Left lung (tissue), 4 donors: ENCODE measurements at regions not wholly inside any gene's neighbourhood (a gene's known extent, or its start where the extent isn't known, plus 50 kb on each side); places are given as distances from the start of the nearest gene placed in this dataset.
A peak's percentile ranks its signal among the peaks of the same experiment; 100 is the strongest.

ENCODE experiments used
- ATAC-seq: fragments of 200-7000 bp; cut with Tn5 transposase; one replicate; pipeline ENCODE4 v1.9.1; 2020; ENCODE audit warnings: moderate library complexity
- DNase-seq, 4 donors: peaks; one replicate each; pipeline ENCODE4 v3.0.0-alpha.2; 2013 to 2020
- H3K27ac ChIP-seq, 2 donors: fragments of 200-600 bp; sonication (generic) in 1 of 2; one replicate each; pipeline versions ENCODE4 v1.5.0 to v1.8.0; 2020 to 2021
- H3K27me3 ChIP-seq, 2 donors: fragments of 200-600 bp; sonication (generic) in 1 of 2; one replicate each; pipeline versions ENCODE4 v1.5.0 to v1.8.0; 2020 to 2021
- H3K36me3 ChIP-seq, 2 donors: fragments of 200-600 bp; sonication (generic) in 1 of 2; one replicate each; pipeline versions ENCODE4 v1.5.0 to v1.8.0; 2020 to 2021
- H3K4me1 ChIP-seq, 2 donors: fragments of 200-600 bp; one replicate each; pipeline ENCODE4 v1.8.0; 2021
- H3K4me3 ChIP-seq, 2 donors: fragments of 200-600 bp; sonication (generic) in 1 of 2; one replicate each; pipeline versions ENCODE4 v1.5.0 to v1.8.0; 2020 to 2021; ENCODE audit warnings: mild to moderate bottlenecking in 1 of 2
- H3K9me3 ChIP-seq, 2 donors: fragments of 200-600 bp; sonication (generic) in 1 of 2; one replicate each; pipeline versions ENCODE4 v1.5.0 to v1.8.0; 2020 to 2021
- CTCF ChIP-seq, 2 donors: fragments of 200-600 bp; sonication (generic) in 1 of 2; IDR thresholded peaks; one replicate each; pipeline versions ENCODE4 v1.5.0 to v1.8.0; 2021; ENCODE audit warnings: antibody characterized with exemption in 2 of 2
- intact Hi-C, 2 donors: fragments of 100-400 bp; cut with DNase I; formaldehyde crosslinking; loops; one replicate each; pipeline versions ENCODE4 v1.11.2 to v1.14.2; 2022
- donor health status: DM: no; HTN: yes; CAD: no.
- donor health status: DM: no; HTN: no; CAD: no.

DNA sequence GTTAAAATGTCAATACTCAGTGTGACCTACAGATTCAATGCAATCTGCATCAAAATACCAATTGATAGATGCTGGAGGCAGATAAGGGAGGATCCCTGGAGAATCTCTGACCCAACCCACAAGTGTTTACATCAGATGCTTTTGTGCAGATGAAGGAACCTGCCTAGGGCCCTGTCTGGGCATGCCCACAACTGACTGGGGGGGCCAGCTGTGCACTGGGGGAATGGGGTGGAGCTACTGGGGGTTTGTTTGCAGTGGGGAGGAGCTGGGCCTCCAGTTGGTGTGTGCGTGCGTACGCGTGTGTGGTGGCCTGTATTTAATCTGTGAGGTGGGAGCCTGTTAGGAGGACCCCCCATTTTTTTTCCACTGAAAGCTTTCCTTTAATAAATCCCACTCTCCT, 244.9 kb downstream of the TRIM36 start:
- H3K9me3 ChIP-seq: no peaks in the 10 kb centered on the region
- TF ChIP-seq CTCF (IDR thresholded peaks at IDR 0.05): no peak
- DNase-seq (peak in 1 of 4 donors; percentile 22), ATAC-seq (no peak)
- no peaks in the 10 kb centered on the region for H3K4me1 ChIP-seq
- no peaks in the 10 kb centered on the region for H3K36me3 ChIP-seq
- intact Hi-C loops: no loop called here
- no peaks in the 10 kb centered on the region for H3K27me3 ChIP-seq
- H3K4me3 ChIP-seq: no peak overlapping the region
- H3K27ac ChIP-seq: no peak overlapping the region

GRCh38 chr5:114912189-114912920, 257.4 kb downstream of the TRIM36 start:
- intact Hi-C loops: no loop called here
- ATAC-seq: no peak
- Histone ChIP-seq H3K27ac (no peak overlapping the region), H3K9me3 (peaks cover 0 to 31% of the 10 kb centered on the region in 2 donors), H3K27me3 (no peaks in the 10 kb centered on the region), H3K36me3 (no peaks in the 10 kb centered on the region), H3K4me3 (no peak overlapping the region), H3K4me1 (no peaks in the 10 kb centered on the region)
- no peak for TF ChIP-seq CTCF (IDR thresholded peaks at IDR 0.05)
- no peak for DNase-seq

GRCh38 chr5:114910727-114911126, 259.0 kb downstream of the TRIM36 start:
- no peak for ATAC-seq
- Histone ChIP-seq H3K36me3 (no peaks in the 10 kb centered on the region), H3K4me3 (no peak overlapping the region), H3K27me3 (no peaks in the 10 kb centered on the region), H3K4me1 (no peaks in the 10 kb centered on the region), H3K27ac (no peak overlapping the region), H3K9me3 (peaks cover 0 to 33% of the 10 kb centered on the region in 2 donors)
- intact Hi-C loops: no loop called here
- no peak for DNase-seq
- TF ChIP-seq CTCF (IDR thresholded peaks at IDR 0.05): no peak

DNA sequence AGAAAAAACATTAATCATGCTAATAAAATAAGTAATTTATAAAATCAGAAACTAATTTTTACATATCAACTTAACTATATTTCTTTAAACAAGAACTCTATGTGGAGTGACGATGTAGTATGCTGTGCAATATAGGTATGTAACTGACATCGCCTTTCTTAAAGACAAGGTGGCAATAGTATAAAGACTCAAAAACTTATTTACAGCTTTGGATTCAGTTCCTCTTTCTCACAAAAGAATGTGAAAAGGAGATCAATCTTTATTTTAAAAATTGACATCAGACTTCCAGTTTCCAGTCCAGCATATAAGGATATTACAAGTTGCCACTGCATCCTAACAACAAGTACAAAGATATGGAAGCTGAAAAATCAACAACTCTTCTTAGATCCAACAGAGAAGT, 260.3 kb downstream of the TRIM36 start:
- ATAC-seq (no peak), DNase-seq (no peak)
- H3K9me3 ChIP-seq: peaks cover 0 to 30% of the 10 kb centered on the region in 2 donors
- intact Hi-C loops: no loop called here
- H3K36me3 ChIP-seq: no peaks in the 10 kb centered on the region
- TF ChIP-seq CTCF (IDR thresholded peaks at IDR 0.05): no peak
- H3K27ac ChIP-seq: no peak overlapping the region
- H3K4me3 ChIP-seq: no peak overlapping the region
- H3K27me3 ChIP-seq: no peaks in the 10 kb centered on the region
- H3K4me1 ChIP-seq: no peaks in the 10 kb centered on the region

DNA sequence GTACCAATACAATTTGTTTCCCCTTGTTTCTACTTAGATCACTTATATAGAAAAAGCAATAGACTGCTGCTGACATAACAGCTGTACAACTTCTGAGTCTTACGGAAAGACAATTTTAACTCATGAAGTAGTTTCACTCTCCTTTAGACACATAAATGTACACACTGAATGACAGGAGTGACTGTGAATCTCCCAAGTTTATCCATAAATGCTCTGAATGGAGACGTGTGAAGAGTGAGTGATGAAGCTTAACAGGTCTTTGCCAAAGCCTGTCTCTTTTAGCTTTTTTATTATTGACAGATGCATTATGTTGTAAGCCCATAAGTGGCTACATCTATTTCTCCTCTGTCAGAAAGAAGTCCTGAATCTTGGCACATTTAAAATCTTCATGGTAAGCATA, 265.9 kb downstream of the TRIM36 start:
- no peak for DNase-seq
- TF ChIP-seq CTCF (IDR thresholded peaks at IDR 0.05): no peak
- Histone ChIP-seq H3K36me3 (no peaks in the 10 kb centered on the region), H3K4me1 (no peaks in the 10 kb centered on the region), H3K4me3 (no peak overlapping the region), H3K27me3 (no peaks in the 10 kb centered on the region), H3K9me3 (peaks cover 0 to 7% of the 10 kb centered on the region in 2 donors), H3K27ac (no peak overlapping the region)
- no peak for ATAC-seq
- intact Hi-C loops: no loop called here
